GM12878 (cell line): ENCODE measurements at regions not wholly inside any gene's neighbourhood (a gene's known extent, or its start where the extent isn't known, plus 50 kb on each side); places are given as distances from the start of the nearest gene placed in this dataset.

Source experiments
- CHD4 ChIP-seq: fragments of 200-600 bp; sonication (generic); IDR thresholded peaks from 2 replicates; pipeline ENCODE4 v1.6.1; 2016; ENCODE audit warnings: mild to moderate bottlenecking
- MEF2A ChIP-seq: IDR thresholded peaks from 2 replicates; pipeline ENCODE4 v1.6.1; 2011; ENCODE audit warnings: low read depth, mild to moderate bottlenecking, low read length, moderate library complexity; ENCODE audit not compliant: insufficient read depth
- MYC ChIP-seq: IDR thresholded peaks from 2 replicates; pipeline ENCODE4 v1.6.1; 2011; ENCODE audit warnings: mild to moderate bottlenecking, low read length, moderate library complexity, inconsistent platforms; ENCODE audit not compliant: insufficient read depth, insufficient replicate concordance, insufficient read length, severe bottlenecking
- NFYA ChIP-seq: IDR thresholded peaks from 2 replicates; pipeline ENCODE4 v1.6.1; 2011; ENCODE audit warnings: low read depth, mild to moderate bottlenecking, low read length, improper control_type of control experiment, borderline replicate concordance
- RCOR1 ChIP-seq: conservative IDR thresholded peaks from 2 replicates; pipeline ENCODE4 v1.6.1; 2012; ENCODE audit warnings: low read depth, low read length, improper control_type of control experiment
- SUPT20H ChIP-seq: IDR thresholded peaks from 2 replicates; pipeline ENCODE4 v1.6.1; 2011; ENCODE audit warnings: low read depth, mild to moderate bottlenecking, low read length, moderate library complexity, borderline replicate concordance; ENCODE audit not compliant: control insufficient read depth
- TBL1XR1 ChIP-seq: IDR thresholded peaks from 2 replicates; pipeline ENCODE4 v1.6.1; 2012; ENCODE audit warnings: low read depth, low read length, improper control_type of control experiment
- TF ChIP-seq, protein P1 (sequence below): IDR thresholded peaks from 2 replicates; pipeline ENCODE4 v1.6.1; 2012; ENCODE audit warnings: low read depth, low read length, improper control_type of control experiment
- TF ChIP-seq, protein P2 (sequence below), 3 experiments: IDR thresholded peaks in 2 of 3; conservative IDR thresholded peaks in 1 of 3; 2 replicates each; pipeline ENCODE4 v1.5.1; 2011; ENCODE audit warnings: low read depth in 3 of 3, low read length in 3 of 3, mild to moderate bottlenecking in 3 of 3, control low read depth in 2 of 3, moderate library complexity in 2 of 3, inconsistent platforms in 1 of 3, mixed read lengths in 1 of 3; ENCODE audit not compliant: control insufficient read depth in 2 of 3, insufficient read depth in 1 of 3; ENCODE audit errors: extremely low read depth in 1 of 3
- TF ChIP-seq, protein P3 (sequence below): IDR thresholded peaks from 2 replicates; pipeline ENCODE4 v1.6.1; 2011; ENCODE audit warnings: low read depth, low read length, improper control_type of control experiment, borderline replicate concordance

GRCh38 chr9:115775659-115776058, 377.9 kb upstream of the PAPPA start:
- TF ChIP-seq NFYA (no peak), MEF2A (no peak), SUPT20H (no peak), TBL1XR1 (no peak), RCOR1 (no peak), CHD4 (no peak), MYC (no peak)
- TF ChIP-seq, protein P1, sequence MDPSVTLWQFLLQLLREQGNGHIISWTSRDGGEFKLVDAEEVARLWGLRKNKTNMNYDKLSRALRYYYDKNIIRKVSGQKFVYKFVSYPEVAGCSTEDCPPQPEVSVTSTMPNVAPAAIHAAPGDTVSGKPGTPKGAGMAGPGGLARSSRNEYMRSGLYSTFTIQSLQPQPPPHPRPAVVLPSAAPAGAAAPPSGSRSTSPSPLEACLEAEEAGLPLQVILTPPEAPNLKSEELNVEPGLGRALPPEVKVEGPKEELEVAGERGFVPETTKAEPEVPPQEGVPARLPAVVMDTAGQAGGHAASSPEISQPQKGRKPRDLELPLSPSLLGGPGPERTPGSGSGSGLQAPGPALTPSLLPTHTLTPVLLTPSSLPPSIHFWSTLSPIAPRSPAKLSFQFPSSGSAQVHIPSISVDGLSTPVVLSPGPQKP: no peak
- TF ChIP-seq, protein P2, sequence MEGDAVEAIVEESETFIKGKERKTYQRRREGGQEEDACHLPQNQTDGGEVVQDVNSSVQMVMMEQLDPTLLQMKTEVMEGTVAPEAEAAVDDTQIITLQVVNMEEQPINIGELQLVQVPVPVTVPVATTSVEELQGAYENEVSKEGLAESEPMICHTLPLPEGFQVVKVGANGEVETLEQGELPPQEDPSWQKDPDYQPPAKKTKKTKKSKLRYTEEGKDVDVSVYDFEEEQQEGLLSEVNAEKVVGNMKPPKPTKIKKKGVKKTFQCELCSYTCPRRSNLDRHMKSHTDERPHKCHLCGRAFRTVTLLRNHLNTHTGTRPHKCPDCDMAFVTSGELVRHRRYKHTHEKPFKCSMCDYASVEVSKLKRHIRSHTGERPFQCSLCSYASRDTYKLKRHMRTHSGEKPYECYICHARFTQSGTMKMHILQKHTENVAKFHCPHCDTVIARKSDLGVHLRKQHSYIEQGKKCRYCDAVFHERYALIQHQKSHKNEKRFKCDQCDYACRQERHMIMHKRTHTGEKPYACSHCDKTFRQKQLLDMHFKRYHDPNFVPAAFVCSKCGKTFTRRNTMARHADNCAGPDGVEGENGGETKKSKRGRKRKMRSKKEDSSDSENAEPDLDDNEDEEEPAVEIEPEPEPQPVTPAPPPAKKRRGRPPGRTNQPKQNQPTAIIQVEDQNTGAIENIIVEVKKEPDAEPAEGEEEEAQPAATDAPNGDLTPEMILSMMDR (IDR thresholded peaks at IDR 0.05 in 2 of 3, conservative IDR thresholded peaks at IDR 0.05 in 1 of 3; ENCODE audit: control insufficient read depth in 2 of 3, extremely low read depth in 1 of 3, insufficient read depth in 1 of 3, low read depth in 3 of 3, low read length in 3 of 3): no peak
- TF ChIP-seq, protein P3, sequence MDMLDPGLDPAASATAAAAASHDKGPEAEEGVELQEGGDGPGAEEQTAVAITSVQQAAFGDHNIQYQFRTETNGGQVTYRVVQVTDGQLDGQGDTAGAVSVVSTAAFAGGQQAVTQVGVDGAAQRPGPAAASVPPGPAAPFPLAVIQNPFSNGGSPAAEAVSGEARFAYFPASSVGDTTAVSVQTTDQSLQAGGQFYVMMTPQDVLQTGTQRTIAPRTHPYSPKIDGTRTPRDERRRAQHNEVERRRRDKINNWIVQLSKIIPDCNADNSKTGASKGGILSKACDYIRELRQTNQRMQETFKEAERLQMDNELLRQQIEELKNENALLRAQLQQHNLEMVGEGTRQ: no peak
